ENCODE measurements at regions not wholly inside any gene's neighbourhood (a gene's known extent, or its start where the extent isn't known, plus 50 kb on each side); places are given as distances from the start of the nearest gene placed in this dataset.

DNA sequence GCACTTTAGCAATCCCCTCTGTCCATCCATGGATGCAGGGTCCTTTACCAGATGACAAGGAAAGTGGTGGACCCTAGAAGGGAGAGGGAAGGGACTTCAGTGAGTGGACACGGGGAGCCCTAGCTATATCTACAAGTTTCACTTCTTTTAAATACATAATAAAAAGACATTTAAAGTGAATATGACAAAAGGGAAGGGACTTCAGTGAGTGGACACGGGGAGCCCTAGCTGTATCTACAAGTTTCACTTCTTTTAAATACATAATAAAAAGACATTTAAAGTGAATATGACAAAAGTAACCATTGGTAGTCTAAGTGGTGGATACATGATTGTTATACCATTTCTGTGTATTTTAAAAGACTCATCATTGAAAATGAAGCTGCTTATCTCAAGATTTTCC is 81.9 kb upstream of the HES1 start:
- H3K4me1 Mint-ChIP-seq = peaks cover 35% of the 10 kb centered on the region
- Histone ChIP-seq H3K4me2 (no peak overlapping the region), H3K27ac (ENCODE audit: low read depth) (no peak overlapping the region), H3K4me1 (ENCODE audit: insufficient read depth) (peaks cover 37% of the 10 kb centered on the region), H3K4me3 (no peak overlapping the region), H3F3A (replicated peaks; ENCODE audit: low read depth) (peaks cover 11% of the 10 kb centered on the region), H4K20me1 (replicated peaks; ENCODE audit: insufficient read depth) (no peaks in the 10 kb centered on the region), H2AFZ (no peak overlapping the region), H3K27me3 (ENCODE audit: insufficient read depth) (peaks cover 51% of the 10 kb centered on the region), H3K36me3 (ENCODE audit: insufficient read depth) (no peaks in the 10 kb centered on the region), H3K79me2 (replicated peaks; ENCODE audit: insufficient read depth) (no peaks in the 10 kb centered on the region), H3K9me2 (ENCODE audit: insufficient read depth) (no peaks in the 10 kb centered on the region)
- H3K27ac Mint-ChIP-seq = no peak overlapping the region
- ATAC-seq (no peak), DNase-seq (ENCODE audit: low spot score) (no peak)
- peaks cover 16% of the 10 kb centered on the region for H3K27me3 Mint-ChIP-seq (ENCODE audit: insufficient read depth, low read depth, poor library complexity)
- peaks cover 27% of the 10 kb centered on the region for H3K9me3 Mint-ChIP-seq
- no peak for TF ChIP-seq ZNF331 (CRISPR knock-in tag; IDR thresholded peaks at IDR 0.05; ENCODE audit: low read depth)
- no peak for TF ChIP-seq EZH2 (IDR thresholded peaks at IDR 0.05; ENCODE audit: low read depth, unreplicated experiment)
- TF ChIP-seq EZH2phosphoT487 (IDR thresholded peaks at IDR 0.05; ENCODE audit: unreplicated experiment) = no peak
- TF ChIP-seq, protein P1, sequence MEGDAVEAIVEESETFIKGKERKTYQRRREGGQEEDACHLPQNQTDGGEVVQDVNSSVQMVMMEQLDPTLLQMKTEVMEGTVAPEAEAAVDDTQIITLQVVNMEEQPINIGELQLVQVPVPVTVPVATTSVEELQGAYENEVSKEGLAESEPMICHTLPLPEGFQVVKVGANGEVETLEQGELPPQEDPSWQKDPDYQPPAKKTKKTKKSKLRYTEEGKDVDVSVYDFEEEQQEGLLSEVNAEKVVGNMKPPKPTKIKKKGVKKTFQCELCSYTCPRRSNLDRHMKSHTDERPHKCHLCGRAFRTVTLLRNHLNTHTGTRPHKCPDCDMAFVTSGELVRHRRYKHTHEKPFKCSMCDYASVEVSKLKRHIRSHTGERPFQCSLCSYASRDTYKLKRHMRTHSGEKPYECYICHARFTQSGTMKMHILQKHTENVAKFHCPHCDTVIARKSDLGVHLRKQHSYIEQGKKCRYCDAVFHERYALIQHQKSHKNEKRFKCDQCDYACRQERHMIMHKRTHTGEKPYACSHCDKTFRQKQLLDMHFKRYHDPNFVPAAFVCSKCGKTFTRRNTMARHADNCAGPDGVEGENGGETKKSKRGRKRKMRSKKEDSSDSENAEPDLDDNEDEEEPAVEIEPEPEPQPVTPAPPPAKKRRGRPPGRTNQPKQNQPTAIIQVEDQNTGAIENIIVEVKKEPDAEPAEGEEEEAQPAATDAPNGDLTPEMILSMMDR (conservative IDR thresholded peaks at IDR 0.05; ENCODE audit: low read depth in 2 of 2) = no peak
- TF ChIP-seq, protein P2, sequence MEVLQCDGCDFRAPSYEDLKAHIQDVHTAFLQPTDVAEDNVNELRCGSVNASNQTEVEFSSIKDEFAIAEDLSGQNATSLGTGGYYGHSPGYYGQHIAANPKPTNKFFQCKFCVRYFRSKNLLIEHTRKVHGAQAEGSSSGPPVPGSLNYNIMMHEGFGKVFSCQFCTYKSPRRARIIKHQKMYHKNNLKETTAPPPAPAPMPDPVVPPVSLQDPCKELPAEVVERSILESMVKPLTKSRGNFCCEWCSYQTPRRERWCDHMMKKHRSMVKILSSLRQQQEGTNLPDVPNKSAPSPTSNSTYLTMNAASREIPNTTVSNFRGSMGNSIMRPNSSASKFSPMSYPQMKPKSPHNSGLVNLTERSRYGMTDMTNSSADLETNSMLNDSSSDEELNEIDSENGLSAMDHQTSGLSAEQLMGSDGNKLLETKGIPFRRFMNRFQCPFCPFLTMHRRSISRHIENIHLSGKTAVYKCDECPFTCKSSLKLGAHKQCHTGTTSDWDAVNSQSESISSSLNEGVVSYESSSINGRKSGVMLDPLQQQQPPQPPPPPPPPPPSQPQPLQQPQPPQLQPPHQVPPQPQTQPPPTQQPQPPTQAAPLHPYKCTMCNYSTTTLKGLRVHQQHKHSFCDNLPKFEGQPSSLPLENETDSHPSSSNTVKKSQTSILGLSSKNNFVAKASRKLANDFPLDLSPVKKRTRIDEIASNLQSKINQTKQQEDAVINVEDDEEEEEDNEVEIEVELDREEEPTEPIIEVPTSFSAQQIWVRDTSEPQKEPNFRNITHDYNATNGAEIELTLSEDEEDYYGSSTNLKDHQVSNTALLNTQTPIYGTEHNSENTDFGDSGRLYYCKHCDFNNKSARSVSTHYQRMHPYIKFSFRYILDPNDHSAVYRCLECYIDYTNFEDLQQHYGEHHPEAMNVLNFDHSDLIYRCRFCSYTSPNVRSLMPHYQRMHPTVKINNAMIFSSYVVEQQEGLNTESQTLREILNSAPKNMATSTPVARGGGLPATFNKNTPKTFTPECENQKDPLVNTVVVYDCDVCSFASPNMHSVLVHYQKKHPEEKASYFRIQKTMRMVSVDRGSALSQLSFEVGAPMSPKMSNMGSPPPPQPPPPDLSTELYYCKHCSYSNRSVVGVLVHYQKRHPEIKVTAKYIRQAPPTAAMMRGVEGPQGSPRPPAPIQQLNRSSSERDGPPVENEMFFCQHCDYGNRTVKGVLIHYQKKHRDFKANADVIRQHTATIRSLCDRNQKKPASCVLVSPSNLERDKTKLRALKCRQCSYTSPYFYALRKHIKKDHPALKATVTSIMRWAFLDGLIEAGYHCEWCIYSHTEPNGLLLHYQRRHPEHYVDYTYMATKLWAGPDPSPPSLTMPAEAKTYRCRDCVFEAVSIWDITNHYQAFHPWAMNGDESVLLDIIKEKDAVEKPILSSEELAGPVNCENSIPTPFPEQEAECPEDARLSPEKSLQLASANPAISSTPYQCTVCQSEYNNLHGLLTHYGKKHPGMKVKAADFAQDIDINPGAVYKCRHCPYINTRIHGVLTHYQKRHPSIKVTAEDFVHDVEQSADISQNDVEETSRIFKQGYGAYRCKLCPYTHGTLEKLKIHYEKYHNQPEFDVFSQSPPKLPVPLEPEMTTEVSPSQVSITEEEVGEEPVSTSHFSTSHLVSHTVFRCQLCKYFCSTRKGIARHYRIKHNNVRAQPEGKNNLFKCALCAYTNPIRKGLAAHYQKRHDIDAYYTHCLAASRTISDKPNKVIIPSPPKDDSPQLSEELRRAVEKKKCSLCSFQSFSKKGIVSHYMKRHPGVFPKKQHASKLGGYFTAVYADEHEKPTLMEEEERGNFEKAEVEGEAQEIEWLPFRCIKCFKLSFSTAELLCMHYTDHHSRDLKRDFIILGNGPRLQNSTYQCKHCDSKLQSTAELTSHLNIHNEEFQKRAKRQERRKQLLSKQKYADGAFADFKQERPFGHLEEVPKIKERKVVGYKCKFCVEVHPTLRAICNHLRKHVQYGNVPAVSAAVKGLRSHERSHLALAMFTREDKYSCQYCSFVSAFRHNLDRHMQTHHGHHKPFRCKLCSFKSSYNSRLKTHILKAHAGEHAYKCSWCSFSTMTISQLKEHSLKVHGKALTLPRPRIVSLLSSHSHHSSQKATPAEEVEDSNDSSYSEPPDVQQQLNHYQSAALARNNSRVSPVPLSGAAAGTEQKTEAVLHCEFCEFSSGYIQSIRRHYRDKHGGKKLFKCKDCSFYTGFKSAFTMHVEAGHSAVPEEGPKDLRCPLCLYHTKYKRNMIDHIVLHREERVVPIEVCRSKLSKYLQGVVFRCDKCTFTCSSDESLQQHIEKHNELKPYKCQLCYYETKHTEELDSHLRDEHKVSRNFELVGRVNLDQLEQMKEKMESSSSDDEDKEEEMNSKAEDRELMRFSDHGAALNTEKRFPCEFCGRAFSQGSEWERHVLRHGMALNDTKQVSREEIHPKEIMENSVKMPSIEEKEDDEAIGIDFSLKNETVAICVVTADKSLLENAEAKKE (CRISPR knock-in tag; IDR thresholded peaks at IDR 0.05) = no peak
- no peak for TF ChIP-seq ZNF114 (CRISPR knock-in tag; IDR thresholded peaks at IDR 0.05)
- TF ChIP-seq, protein P3, sequence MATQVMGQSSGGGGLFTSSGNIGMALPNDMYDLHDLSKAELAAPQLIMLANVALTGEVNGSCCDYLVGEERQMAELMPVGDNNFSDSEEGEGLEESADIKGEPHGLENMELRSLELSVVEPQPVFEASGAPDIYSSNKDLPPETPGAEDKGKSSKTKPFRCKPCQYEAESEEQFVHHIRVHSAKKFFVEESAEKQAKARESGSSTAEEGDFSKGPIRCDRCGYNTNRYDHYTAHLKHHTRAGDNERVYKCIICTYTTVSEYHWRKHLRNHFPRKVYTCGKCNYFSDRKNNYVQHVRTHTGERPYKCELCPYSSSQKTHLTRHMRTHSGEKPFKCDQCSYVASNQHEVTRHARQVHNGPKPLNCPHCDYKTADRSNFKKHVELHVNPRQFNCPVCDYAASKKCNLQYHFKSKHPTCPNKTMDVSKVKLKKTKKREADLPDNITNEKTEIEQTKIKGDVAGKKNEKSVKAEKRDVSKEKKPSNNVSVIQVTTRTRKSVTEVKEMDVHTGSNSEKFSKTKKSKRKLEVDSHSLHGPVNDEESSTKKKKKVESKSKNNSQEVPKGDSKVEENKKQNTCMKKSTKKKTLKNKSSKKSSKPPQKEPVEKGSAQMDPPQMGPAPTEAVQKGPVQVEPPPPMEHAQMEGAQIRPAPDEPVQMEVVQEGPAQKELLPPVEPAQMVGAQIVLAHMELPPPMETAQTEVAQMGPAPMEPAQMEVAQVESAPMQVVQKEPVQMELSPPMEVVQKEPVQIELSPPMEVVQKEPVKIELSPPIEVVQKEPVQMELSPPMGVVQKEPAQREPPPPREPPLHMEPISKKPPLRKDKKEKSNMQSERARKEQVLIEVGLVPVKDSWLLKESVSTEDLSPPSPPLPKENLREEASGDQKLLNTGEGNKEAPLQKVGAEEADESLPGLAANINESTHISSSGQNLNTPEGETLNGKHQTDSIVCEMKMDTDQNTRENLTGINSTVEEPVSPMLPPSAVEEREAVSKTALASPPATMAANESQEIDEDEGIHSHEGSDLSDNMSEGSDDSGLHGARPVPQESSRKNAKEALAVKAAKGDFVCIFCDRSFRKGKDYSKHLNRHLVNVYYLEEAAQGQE (IDR thresholded peaks at IDR 0.05; ENCODE audit: unreplicated experiment) = no peak
- no peak for TF ChIP-seq CREB1 (CRISPR knock-in tag; IDR thresholded peaks at IDR 0.05; ENCODE audit: low read depth)
- no peak for TF ChIP-seq JUNB (IDR thresholded peaks at IDR 0.05; ENCODE audit: unreplicated experiment)
- TF ChIP-seq, protein P4, sequence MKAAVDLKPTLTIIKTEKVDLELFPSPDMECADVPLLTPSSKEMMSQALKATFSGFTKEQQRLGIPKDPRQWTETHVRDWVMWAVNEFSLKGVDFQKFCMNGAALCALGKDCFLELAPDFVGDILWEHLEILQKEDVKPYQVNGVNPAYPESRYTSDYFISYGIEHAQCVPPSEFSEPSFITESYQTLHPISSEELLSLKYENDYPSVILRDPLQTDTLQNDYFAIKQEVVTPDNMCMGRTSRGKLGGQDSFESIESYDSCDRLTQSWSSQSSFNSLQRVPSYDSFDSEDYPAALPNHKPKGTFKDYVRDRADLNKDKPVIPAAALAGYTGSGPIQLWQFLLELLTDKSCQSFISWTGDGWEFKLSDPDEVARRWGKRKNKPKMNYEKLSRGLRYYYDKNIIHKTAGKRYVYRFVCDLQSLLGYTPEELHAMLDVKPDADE (IDR thresholded peaks at IDR 0.05) = no peak
- TF ChIP-seq POLR2AphosphoS5 (IDR thresholded peaks at IDR 0.05; ENCODE audit: low read depth) = no peak
- no peak for TF ChIP-seq STAT1 (IDR thresholded peaks at IDR 0.05; ENCODE audit: unreplicated experiment)
- TF ChIP-seq NANOG (IDR thresholded peaks at IDR 0.05; ENCODE audit: borderline replicate concordance) = no peak
- no peak overlapping the region for H3K4me3 Mint-ChIP-seq
- peaks cover 22% of the 10 kb centered on the region for H3K36me3 Mint-ChIP-seq (ENCODE audit: low read depth)
